Panc1 (cell line): ENCODE measurements at regions not wholly inside any gene's neighbourhood (a gene's known extent, or its start where the extent isn't known, plus 50 kb on each side); places are given as distances from the start of the nearest gene placed in this dataset.

Experiments
- CTCF ChIP-seq: fragments of 450-650 bp; IDR thresholded peaks from 2 replicates; pipeline ENCODE4 v1.5.1; 2017; ENCODE audit warnings: mild to moderate bottlenecking
- TCF7L2 ChIP-seq: IDR thresholded peaks from 2 replicates; pipeline ENCODE4 v1.6.1; 2011; ENCODE audit warnings: mild to moderate bottlenecking, low read depth, low read length, inconsistent platforms

GRCh38 chr17:69788957-69789356, 286.1 kb upstream of the KCNJ16 start:
- TF ChIP-seq TCF7L2: no peak
- TF ChIP-seq CTCF: no peak
